ENCODE measurements at regions not wholly inside any gene's neighbourhood (a gene's known extent, or its start where the extent isn't known, plus 50 kb on each side); places are given as distances from the start of the nearest gene placed in this dataset.
A peak's percentile ranks its signal among the peaks of the same experiment; 100 is the strongest.

DNA sequence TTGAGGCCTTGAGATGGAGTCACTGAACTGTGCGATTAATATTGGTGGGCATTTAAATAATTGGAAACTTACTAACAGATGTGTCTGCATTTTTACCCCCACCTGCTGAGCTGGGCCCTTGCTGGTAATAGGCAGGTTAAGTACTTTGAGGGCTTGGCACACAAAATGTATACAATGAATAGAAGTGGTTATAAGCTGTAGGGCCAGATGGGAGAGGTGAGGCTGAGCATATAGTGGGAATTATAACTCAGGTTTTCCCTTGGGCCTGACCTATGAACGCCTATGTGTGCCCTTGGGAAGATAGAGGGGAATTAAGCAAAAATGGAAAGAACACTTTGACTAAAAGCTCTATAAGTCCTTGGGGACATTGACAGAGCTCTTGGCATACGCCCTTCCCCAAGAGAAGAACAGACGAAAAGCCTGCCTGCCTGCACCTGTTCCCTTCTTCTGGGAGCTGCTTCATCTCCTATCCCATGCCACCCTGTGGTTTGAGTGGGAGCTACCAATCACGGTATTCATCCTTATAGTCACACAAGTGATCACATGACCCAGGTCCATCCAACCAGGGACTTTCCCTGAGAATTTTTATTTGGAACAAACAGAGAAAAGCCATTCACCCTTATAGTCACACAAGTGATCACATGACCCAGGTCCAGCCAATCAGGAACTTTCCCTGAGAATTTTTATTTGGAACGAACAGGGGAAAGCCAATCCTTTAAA, 260.7 kb upstream of the CSF3R start:
- no peak for DNase-seq

GRCh38 chr1:36741066-36741465, 258.4 kb upstream of the CSF3R start:
- DNase-seq = no peak

GRCh38 chr1:36740446-36740845, 257.7 kb upstream of the CSF3R start:
- no peak for DNase-seq

DNA sequence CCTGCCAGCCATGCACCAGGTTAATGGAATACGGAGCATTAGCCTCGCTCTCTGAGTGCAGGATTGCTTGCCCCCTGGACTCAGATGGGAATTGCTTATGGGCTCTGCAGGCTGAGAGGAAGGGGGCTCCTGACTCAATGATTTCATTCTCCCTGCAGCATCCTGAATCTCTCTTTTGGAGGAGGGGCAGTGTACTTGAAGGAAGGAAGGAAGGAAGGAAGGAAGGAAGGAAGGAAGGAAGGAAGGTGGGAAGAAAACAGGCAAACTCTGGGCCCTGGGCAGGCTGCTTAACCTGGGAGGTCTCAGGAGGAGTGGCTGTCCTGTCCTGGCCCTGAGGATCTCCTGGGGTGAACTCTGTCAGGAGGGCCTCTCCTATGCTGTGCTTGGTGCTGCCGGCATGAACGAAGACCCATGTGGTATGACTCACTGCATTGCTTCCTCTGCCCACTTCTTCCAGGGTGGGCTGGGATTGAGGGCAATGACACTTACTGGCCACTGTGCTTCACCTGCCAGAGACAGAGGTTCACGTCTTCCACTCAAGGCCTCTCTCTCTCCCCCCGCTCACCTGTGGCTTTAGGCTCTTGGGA, 257.1 kb upstream of the CSF3R start:
- no peak for DNase-seq

- DNase-seq = no peak
Observed at GRCh38 chr1:36738245-36738644, 255.5 kb upstream of the CSF3R start.

DNA sequence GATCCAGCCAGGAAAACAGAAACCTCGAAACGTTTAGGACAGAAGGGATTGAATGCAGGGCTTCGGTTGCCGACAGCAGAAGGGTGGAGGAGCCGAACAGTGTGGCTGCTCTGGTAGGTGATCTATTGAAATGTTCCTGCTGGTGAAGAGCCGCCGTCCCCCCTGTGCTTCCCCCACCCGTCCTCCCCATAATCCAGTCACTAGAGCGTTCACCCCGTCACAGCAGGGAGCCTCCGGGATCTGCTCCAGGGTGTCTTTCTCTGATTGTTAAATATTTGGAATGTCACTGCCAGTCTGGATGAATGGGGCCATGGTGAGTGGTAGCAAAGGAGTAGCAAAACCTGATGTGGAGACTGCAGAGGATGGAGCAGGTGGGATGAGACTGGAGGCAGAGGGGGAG, 255.1 kb upstream of the CSF3R start:
- DNase-seq = peak in 2 of 58 donors; percentile 4 to 31

DNA sequence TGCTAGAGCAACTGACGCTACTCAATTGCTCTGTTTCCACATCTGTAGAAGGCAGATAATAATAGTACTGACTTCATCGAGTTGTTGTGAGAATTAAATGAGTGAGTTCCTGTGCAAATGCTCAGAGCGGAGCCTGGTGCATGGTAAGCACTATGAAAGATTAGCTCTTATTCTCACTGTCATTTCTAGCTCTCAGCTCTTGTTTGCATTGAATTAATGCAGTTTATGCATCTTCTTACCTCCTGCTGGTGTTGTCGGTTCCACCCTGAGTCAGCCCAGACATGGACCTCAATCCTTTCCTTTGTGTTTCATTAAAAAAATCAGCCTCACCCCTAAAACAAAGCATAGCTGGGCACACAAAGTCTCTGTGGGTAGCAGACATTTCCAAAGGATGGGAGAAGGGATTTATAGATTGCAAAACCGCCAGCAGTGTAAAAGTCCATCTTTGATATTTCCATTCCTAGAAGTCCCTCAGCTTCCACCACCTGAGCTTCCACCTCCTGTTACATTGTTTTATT, 254.4 kb upstream of the CSF3R start:
- no peak for DNase-seq

DNA sequence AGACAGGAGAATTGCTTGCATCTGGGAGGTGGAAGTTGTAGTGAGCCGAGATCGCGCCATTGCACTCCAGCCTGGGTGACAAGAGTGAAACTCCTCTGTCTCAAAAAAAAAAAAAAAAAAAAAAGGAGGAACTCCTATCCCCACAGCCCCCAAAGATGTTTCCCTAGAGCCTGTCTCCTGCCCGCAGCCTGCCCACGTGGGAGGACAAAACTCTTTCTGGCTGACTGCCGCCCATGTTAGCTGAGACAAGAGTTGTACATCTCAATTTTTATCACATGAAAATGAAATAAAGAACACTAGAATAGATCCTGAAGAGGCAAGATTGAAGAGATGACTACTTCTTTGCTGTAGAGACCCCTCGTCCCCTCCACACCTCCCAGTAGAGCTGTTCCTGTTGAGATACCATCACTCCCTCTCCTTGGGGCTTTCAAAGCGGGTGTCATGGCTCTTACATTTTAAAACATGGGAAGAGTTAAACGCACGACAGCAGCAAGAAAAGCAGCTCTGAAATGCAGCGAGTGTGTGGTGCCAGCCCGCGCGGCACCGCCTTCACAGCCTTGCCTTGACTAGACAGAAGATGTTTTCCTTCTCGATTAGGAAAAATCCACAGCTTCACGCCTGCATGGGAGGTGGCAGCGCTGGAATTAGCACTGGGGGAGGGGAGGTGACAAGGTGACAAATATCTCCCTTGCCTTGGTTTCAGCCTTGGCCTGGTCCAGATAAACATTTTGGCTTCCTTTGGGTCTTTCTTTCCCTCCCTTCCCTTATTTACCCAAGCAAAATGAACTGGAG, 253.4 kb upstream of the CSF3R start:
- DNase-seq = peak in 30 of 58 donors; percentile 2 to 62 (median 20)

DNA sequence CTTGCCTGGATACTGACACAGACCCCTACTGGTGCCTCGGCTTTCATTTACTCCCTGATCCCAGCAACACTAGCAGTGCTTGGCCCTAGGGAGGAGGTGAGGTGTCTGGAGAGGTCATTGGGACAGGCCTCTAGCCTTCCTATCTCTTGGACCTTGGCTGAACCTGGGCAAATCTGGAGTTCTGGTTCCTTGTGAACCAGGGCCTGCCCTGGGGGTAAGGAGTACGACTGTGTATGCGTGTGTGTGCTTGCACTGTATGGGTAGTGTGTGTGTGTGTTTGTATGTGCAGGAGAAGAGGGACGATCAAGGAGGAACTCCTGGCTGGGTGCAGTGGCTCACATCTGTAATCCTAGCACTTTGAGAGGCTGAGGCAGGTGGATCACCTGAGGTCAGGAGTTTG, 252.7 kb upstream of the CSF3R start:
- DNase-seq = no peak

DNA sequence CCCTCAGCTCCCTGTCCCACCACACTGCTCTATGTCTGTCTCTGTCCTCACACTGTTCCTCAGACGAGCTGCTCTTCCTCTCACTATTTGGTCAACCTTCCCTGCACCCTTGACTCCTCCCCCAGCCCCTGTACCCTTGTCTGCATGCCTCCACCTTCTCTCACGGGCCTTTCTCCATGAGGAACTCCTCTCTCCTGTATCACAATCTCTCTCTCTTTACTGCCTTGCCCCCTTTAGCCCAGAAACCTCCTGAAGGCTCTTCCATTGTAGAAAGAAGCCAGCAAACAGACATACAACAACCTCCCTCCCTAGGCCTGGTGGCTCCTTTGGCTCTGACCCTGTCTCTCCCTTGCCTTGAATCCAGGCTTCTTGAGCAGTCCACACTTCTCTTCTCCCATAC, 251.6 kb upstream of the CSF3R start:
- DNase-seq = no peak

DNA sequence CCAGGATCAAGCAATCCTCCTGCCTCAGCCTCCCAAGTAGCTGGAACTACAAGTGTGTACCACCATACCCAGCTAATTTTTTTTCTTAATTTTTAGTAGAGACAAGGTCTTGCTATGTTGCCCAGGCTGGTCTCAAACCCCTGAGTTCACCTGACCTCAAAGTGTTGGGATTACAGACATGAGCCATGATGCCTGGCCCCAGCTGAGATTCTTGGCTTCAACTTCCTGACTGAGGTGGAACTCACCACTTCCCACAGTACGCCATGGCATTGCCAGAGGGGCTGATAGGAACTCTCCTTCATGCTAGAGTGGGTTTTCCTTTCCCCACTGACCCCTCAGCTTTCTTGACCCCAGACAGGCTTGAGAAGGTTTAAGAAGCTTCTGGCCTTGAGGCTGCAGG, 251.0 kb upstream of the CSF3R start:
- DNase-seq = no peak

GRCh38 chr1:36732015-36732356, 249.3 kb upstream of the CSF3R start:
- peak in 1 of 58 donors; percentile 6 for DNase-seq

- DNase-seq = no peak
Observed at GRCh38 chr1:36731226-36732014, 248.7 kb upstream of the CSF3R start.

DNA sequence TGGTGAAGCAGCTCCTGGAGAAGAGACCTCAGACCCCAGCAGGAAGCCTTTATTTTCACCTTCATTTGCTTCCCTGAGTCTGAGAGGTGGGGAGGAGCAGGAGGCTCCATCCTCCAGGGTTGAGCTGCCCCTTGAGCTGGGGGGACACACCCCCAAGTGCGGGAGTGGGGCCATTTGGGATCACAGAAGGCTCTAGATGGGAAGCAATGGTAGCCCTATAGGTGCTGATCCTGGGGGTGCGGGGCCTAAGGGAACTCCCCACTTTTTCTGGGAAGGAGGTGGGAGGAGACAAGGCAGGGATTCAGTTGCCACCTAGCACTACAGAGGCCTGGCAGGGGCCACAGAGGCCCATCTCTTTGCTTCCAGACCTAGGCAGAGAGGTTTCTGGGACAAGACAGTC, 247.9 kb upstream of the CSF3R start:
- DNase-seq = no peak

- DNase-seq = no peak
Observed at GRCh38 chr1:36729716-36730510, 247.2 kb upstream of the CSF3R start.

DNA sequence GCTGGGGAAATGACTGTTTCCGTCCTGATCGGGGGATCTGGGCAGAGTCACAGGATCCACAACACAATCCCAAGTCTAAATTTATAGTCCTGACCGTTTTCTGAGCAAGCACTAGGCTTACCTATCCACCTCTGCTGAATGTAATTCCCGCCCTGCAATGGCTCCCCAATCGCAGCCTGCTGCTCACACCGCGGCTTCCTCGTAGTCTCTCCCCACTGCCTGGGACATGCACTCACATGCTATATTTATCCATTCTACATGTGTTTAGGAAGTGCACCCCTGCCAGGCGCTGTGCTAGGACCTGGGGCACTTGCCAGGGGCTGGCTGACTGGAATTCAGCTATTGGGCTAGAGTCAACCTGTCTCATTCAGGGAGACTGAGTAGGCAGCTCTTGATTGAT, 246.6 kb upstream of the CSF3R start:
- DNase-seq = no peak

DNA sequence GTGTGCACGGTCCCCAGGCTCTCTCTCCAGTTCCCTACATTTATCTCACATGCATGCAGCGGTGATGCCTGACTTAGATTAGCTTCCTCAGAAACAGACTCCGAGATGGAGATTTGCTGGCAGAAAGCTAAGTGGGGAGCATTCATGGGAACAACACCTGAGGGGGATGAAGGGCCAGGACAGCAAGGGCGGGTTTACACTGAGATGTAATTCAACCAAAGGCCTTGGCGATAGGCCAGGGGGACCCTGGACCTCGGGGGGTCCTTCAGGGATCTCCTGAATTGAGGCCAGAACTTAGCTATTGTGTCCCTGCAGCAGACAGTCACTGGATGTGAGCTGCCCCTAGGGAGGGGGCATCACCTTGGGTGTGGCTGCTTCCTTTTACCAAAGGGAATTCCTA, 246.1 kb upstream of the CSF3R start:
- DNase-seq = no peak

DNA sequence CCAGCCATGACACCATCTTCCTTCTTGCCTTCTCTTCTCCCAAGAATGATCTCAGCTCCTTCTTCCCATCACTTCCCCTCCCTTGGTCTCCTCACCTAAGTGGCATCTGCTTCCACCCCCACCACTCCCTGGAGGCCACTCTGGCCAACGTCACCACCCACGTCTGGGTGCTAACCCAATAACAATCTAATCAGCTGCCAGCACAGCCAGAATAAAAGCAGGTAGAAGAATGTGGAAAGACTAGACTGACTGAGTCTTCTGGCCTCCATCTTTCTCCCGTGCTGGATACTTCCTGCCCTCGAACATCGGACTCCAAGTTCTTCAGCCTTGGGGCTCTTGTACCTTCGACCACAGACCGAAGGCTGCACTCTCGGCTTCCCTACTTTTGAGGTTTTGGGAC, 245.3 kb upstream of the CSF3R start:
- no peak for DNase-seq

DNA sequence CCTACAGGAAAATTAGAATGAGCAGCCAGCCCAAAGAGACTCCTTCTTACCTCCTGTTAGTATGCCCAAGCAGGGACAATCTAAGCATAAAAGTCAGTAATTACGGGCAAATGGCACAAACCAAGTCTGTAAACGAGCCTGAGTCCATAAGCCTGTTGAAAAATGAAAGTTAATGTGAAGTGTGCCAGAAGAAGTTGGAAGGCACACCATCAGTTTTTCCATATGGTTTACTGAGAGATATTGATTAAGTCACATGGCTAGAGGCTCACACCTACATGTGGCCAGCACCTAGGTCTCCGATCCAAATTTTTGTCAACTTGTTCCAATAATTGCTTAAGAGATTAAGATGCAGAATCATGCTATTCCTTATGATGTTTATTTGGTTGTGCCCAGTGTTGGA, 242.4 kb upstream of the CSF3R start:
- no peak for DNase-seq

- DNase-seq = no peak
Observed at GRCh38 chr1:36723813-36724212, 241.1 kb upstream of the CSF3R start.

- no peak for DNase-seq
Observed at GRCh38 chr1:36722871-36723270, 240.2 kb upstream of the CSF3R start.
